Tibial nerve (tissue), 3 donors: ENCODE measurements at regions not wholly inside any gene's neighbourhood (a gene's known extent, or its start where the extent isn't known, plus 50 kb on each side); places are given as distances from the start of the nearest gene placed in this dataset.

Experiments used
- EP300 ChIP-seq, 2 donors: sonication (generic); formaldehyde crosslinking; IDR thresholded peaks; one replicate each; pipeline ENCODE4 v1.6.1; 2017; ENCODE audit warnings: antibody characterized with exemption in 2 of 2, mild to moderate bottlenecking in 1 of 2
- POLR2A ChIP-seq, 2 donors: fragments of 450-650 bp; IDR thresholded peaks; one replicate each; pipeline ENCODE4 v1.6.1; 2017; ENCODE audit warnings: antibody characterized with exemption in 2 of 2, mild to moderate bottlenecking in 2 of 2, moderate library complexity in 2 of 2

DNA sequence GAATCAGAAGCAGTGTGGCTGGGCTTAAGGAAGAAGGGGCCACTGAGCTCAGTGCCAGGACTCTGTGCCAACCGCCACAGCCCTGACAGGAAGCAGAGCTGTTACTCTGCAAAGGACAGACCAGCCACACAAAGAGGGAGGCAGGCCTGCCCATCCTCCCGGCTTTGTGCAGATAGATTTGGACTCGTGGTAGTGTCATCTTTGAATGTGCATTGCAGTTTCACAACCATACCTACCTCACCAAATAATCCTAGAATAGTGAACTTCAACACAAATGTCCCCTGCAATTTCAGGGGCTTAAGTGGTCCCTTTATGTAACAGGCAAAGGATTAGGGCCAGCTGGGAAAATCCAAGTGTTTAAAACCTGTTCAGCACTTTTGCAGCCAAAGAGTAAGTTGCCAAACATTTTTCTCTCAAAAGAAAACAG is 55.1 kb upstream of the CLDN10 start:
- TF ChIP-seq POLR2A (IDR thresholded peaks at IDR 0.05) (no peak), EP300 (IDR thresholded peaks at IDR 0.05) (no peak)
